ENCODE measurements at regions not wholly inside any gene's neighbourhood (a gene's known extent, or its start where the extent isn't known, plus 50 kb on each side); places are given as distances from the start of the nearest gene placed in this dataset.
"Not testable (repeated sequence)": the region's sequence is repeated elsewhere in the genome, so short reads cannot be mapped to it uniquely, and the experiment has no call there.

DNA sequence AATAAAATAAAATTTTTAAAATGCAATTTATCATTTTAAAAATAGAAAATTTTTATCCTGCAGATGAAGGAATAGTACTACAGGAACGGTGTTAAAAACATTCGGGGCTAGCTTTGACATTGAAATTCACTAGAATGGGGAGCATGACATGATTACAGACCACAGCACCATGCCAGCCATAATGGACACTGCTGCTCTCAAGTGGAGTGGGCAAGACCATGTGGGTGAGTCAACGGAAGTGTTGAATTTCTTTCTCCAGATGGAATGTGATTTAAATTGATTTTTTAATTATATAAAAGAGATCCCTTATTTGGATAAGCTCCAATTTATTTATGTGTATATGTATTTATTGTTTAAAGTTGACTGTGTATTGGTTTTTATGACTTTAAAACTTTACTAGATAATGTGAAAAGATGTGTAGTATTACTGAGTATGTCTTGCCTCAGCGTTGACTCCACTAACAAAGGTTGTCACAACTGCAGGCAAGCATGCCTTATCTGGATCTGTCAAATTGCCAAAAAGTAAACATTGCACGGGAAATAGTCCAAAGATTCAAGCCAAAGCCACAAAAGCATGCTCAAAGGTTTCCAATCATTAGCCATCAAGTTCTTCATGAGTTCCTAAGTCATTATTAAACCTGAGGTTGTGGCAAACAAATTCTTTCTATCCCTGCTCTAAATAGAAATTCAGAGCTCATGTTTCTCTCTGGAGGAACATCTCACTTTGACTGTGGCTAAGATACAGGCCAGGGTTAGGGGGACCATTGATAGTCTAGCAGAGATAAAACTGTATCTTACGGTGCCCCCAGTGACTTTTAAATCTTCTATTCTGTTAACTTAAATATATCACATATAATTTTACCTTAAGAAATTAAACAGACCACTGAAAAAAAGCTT, 536.9 kb downstream of the TMX3 start:
- DNase-seq = no peak
- Histone ChIP-seq H3K4me3 (ENCODE audit: low read length in 2 of 2) (no peak overlapping the region), H3K4me1 (ENCODE audit: control insufficient read depth in 1 of 2, insufficient read depth in 2 of 2, low read length in 2 of 2) (peaks cover 0 to 3% of the 10 kb centered on the region in 2 donors), H3K9me3 (ENCODE audit: control insufficient read depth, low read length) (no peaks in the 10 kb centered on the region), H3K27ac (ENCODE audit: low read depth in 1 of 2, low read length in 2 of 2) (no peak overlapping the region), H3K27me3 (ENCODE audit: control insufficient read depth in 1 of 2, insufficient read depth in 2 of 2, low read length in 1 of 2) (no peaks in the 10 kb centered on the region), H3K36me3 (ENCODE audit: control insufficient read depth in 1 of 2, insufficient read depth in 2 of 2, low read length in 1 of 2) (no peaks in the 10 kb centered on the region)
- 26 to 34% methylated on average over 6 of the region's 6 CpGs for WGBS, 2 donors
- intact Hi-C loops (cut with DNase I) = no loop called here
- ATAC-seq (ENCODE audit: low FRiP score) = no peak

DNA sequence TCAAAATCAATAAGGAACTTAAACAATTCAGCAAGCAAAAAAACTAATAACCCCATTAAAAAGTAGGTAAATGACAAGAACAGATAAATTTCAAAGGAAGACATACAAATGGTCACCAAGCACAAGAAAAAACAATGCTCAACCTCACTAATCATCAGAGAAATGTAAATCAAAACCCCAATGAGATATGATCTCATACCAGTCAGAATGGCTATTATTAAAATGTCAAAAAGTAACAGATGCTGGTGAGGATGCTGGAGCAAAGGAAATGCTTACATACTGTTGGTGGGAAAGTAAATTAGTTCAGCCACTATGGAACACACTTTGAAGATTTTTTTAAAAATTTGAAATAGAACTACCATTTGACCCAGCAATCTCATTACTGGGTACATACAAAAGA, 538.0 kb downstream of the TMX3 start:
- DNase-seq (no peak), ATAC-seq (ENCODE audit: low FRiP score) (no peak)
- Histone ChIP-seq H3K4me3 (ENCODE audit: low read length in 2 of 2) (no peak overlapping the region), H3K27me3 (ENCODE audit: control insufficient read depth in 1 of 2, insufficient read depth in 2 of 2, low read length in 1 of 2) (no peaks in the 10 kb centered on the region), H3K9me3 (ENCODE audit: control insufficient read depth, low read length) (no peaks in the 10 kb centered on the region), H3K27ac (ENCODE audit: low read depth in 1 of 2, low read length in 2 of 2) (no peak overlapping the region), H3K4me1 (ENCODE audit: control insufficient read depth in 1 of 2, insufficient read depth in 2 of 2, low read length in 2 of 2) (peaks cover 0 to 3% of the 10 kb centered on the region in 2 donors), H3K36me3 (ENCODE audit: control insufficient read depth in 1 of 2, insufficient read depth in 2 of 2, low read length in 1 of 2) (no peaks in the 10 kb centered on the region)
- intact Hi-C loops (cut with DNase I) = no loop called here

DNA sequence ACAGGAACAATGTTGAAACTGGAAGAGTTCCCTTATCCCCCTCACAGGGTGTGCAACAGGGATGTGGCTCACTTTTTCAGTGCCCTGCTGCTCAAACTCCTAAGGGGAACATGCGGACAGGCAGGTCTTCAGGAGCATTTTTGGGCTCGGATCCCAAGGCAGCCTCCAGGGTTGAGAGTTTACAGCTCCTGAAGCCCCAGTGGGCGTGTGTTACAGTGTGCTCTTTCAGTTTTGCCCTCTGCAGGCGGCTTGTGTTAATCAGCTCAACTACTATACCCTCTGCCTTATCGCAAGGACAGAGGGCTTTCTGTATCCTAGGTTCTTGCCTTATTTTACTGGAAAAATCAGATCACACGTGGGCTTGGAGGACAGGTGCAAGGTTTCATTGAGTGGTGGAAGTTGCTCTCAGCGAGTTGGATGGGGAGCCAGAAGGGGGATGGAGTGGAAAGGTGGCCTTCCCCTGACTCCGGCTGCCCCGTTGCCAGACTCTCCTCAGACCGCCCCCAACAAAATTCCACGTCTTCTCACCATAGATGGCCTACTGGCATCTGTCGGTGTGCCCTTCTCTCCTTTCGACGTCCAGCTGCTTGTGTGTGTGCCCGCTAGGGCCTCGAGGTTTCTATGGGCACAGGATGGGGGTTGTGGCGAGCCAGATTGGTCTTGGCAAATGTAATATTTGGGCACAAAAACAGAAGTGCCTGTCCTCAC, 541.9 kb downstream of the TMX3 start:
- intact Hi-C loops (cut with DNase I) = no loop called here
- Histone ChIP-seq H3K9me3 (ENCODE audit: control insufficient read depth, low read length) (no peaks in the 10 kb centered on the region), H3K27me3 (ENCODE audit: control insufficient read depth in 1 of 2, insufficient read depth in 2 of 2, low read length in 1 of 2) (no peaks in the 10 kb centered on the region), H3K27ac (ENCODE audit: low read depth in 1 of 2, low read length in 2 of 2) (no peak overlapping the region), H3K36me3 (ENCODE audit: control insufficient read depth in 1 of 2, insufficient read depth in 2 of 2, low read length in 1 of 2) (no peaks in the 10 kb centered on the region), H3K4me3 (ENCODE audit: low read length in 2 of 2) (no peak overlapping the region), H3K4me1 (ENCODE audit: control insufficient read depth in 1 of 2, insufficient read depth in 2 of 2, low read length in 2 of 2) (no peaks in the 10 kb centered on the region)
- whole genome bisulfite sequencing, 2 donors = 85% methylated on average over 17 of the region's 17 CpGs
- DNase-seq (no peak), ATAC-seq (ENCODE audit: low FRiP score) (no peak)

DNA sequence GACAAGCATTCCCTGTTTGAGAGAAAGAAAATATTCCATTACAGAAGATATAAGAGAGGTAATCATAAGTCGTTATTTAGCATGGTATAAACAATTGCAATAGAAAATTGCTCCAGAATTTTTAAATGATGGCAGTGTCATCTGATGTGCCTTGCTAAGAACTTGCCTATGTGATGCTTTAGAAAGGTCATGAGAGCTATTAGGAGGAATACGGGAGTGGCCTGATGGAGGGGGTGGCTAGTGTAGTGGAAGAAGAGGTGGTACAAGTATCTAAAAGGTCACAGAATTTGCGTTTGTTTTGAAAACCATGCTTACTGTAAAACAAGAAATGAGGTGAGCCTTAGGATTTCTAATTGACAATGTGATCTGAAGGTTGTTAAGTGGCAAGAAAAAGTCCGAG, 550.0 kb downstream of the TMX3 start:
- Histone ChIP-seq H3K9me3 (ENCODE audit: control insufficient read depth, low read length) (no peaks in the 10 kb centered on the region), H3K4me1 (ENCODE audit: control insufficient read depth in 1 of 2, insufficient read depth in 2 of 2, low read length in 2 of 2) (no peaks in the 10 kb centered on the region), H3K27me3 (ENCODE audit: control insufficient read depth in 1 of 2, insufficient read depth in 2 of 2, low read length in 1 of 2) (no peaks in the 10 kb centered on the region), H3K36me3 (ENCODE audit: control insufficient read depth in 1 of 2, insufficient read depth in 2 of 2, low read length in 1 of 2) (no peaks in the 10 kb centered on the region), H3K4me3 (ENCODE audit: low read length in 2 of 2) (no peak overlapping the region), H3K27ac (ENCODE audit: low read depth in 1 of 2, low read length in 2 of 2) (no peak overlapping the region)
- WGBS, 2 donors = 74 to 76% methylated on average over 4 of the region's 4 CpGs
- intact Hi-C loops (cut with DNase I) = no loop called here
- DNase-seq (no peak), ATAC-seq (ENCODE audit: low FRiP score) (no peak)

DNA sequence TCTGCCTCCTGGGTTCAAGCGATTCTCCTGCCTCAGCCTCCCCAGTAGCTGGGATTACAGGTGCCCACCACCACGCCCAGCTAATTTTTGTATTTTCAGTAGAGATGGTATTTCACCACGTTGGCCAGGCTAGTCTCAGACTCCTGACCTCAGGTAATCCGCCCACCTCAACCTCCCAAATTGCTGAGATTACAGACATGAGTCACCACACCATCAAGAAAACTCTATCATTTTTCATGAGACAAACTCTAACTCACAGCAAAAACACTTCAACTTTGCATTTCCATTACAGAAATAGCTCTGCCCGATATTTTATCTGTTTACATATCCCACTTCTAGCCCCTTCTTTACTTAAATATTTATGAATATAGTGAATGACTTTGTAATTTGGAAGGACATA, 561.1 kb downstream of the TMX3 start:
- H3K27ac ChIP-seq (ENCODE audit: low read depth in 1 of 2, low read length in 2 of 2); H3K4me3 ChIP-seq (ENCODE audit: low read length in 2 of 2); H3K27me3 ChIP-seq (ENCODE audit: control insufficient read depth in 1 of 2, insufficient read depth in 2 of 2, low read length in 1 of 2); ATAC-seq (ENCODE audit: low FRiP score); H3K36me3 ChIP-seq (ENCODE audit: control insufficient read depth in 1 of 2, insufficient read depth in 2 of 2, low read length in 1 of 2); DNase-seq; H3K4me1 ChIP-seq (ENCODE audit: control insufficient read depth in 1 of 2, insufficient read depth in 2 of 2, low read length in 2 of 2); intact Hi-C loops (cut with DNase I); H3K9me3 ChIP-seq (ENCODE audit: control insufficient read depth, low read length): not testable (repeated sequence)
- 76 to 77% methylated on average over 5 of the region's 5 CpGs for WGBS, 2 donors

DNA sequence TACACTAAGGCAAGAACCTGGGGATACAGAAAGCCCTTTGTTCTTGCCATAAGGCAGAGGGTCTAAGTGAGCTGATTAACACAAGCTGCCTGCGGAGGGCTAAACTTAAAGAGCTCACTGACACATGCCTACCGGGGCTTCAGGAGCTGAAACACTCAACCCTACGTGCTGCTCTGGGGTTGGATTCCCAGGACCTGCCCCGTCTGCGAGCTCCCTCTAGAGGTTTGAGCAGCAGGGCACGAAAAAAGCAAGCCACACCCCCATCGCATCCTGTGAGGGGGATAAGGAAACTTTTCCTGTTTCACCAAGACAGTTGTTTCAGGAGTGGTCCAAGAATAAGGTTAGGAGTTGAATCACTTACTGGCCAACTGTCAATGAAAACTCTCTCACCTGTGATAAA, 562.1 kb downstream of the TMX3 start:
- intact Hi-C loops (cut with DNase I) = no loop called here
- DNase-seq (no peak), ATAC-seq (ENCODE audit: low FRiP score) (peak; percentile 26)
- H3K27me3 ChIP-seq (ENCODE audit: control insufficient read depth in 1 of 2, insufficient read depth in 2 of 2, low read length in 1 of 2) = no peaks in the 10 kb centered on the region
- no peak overlapping the region for H3K27ac ChIP-seq (ENCODE audit: low read depth in 1 of 2, low read length in 2 of 2)
- WGBS, 2 donors = 81 to 83% methylated on average over 7 of the region's 7 CpGs
- H3K9me3 ChIP-seq (ENCODE audit: control insufficient read depth, low read length) = no peaks in the 10 kb centered on the region
- H3K4me1 ChIP-seq (ENCODE audit: control insufficient read depth in 1 of 2, insufficient read depth in 2 of 2, low read length in 2 of 2) = no peaks in the 10 kb centered on the region
- no peak overlapping the region for H3K4me3 ChIP-seq (ENCODE audit: low read length in 2 of 2)
- H3K36me3 ChIP-seq (ENCODE audit: control insufficient read depth in 1 of 2, insufficient read depth in 2 of 2, low read length in 1 of 2) = no peaks in the 10 kb centered on the region

DNA sequence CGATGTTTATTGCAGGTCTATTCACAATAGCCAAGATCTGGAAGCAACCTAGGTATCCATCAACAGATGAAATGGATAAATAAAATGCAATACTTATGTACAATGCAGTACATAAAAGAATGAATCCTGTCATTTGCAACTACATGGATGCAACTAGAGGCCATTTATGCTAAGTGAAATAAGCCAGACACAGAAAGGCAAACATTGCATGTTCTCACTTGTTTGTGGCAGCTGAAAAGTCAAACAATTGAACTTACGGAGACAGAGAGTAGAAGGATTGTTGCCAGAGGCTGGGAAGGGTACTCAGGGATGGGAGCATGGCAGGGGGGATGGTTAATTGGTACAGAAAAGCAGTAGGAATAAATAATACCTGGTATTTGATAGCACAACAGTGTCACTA, 563.9 kb downstream of the TMX3 start:
- Histone ChIP-seq H3K9me3 (ENCODE audit: control insufficient read depth, low read length) (no peaks in the 10 kb centered on the region), H3K27ac (ENCODE audit: low read depth in 1 of 2, low read length in 2 of 2) (no peak overlapping the region), H3K27me3 (ENCODE audit: control insufficient read depth in 1 of 2, insufficient read depth in 2 of 2, low read length in 1 of 2) (no peaks in the 10 kb centered on the region), H3K36me3 (ENCODE audit: control insufficient read depth in 1 of 2, insufficient read depth in 2 of 2, low read length in 1 of 2) (no peaks in the 10 kb centered on the region), H3K4me1 (ENCODE audit: control insufficient read depth in 1 of 2, insufficient read depth in 2 of 2, low read length in 2 of 2) (no peaks in the 10 kb centered on the region), H3K4me3 (ENCODE audit: low read length in 2 of 2) (no peak overlapping the region)
- 72 to 80% methylated on average over 2 of the region's 2 CpGs for WGBS, 2 donors
- DNase-seq = no peak
- intact Hi-C loops (cut with DNase I) = no loop called here
- no peak for ATAC-seq (ENCODE audit: low FRiP score)

DNA sequence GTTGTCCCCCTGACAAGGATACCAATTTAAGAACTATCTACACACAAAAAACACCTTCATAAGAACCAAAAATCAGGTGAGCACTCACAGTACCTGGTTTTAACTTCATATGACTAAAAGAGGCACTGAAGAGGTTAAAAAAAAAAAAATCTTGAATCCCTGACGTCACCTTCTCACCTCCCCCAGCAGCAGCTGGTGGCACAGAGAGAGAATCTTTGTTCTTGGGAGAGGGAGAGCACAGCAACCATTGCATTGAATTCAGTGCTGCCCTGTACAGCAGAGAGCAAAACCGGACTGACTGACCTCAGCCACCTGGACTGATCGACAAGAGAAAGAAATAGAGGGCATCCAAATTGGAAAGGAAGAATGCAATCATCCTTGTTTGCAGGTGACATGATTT, 566.0 kb downstream of the TMX3 start:
- ATAC-seq (ENCODE audit: low FRiP score) = no peak
- no peak for DNase-seq
- H3K9me3 ChIP-seq (ENCODE audit: control insufficient read depth, low read length) = no peaks in the 10 kb centered on the region
- no peak overlapping the region for H3K27ac ChIP-seq (ENCODE audit: low read depth in 1 of 2, low read length in 2 of 2)
- WGBS, 2 donors = 45 to 49% methylated on average over 3 of the region's 3 CpGs
- H3K27me3 ChIP-seq (ENCODE audit: control insufficient read depth in 1 of 2, insufficient read depth in 2 of 2, low read length in 1 of 2) = no peaks in the 10 kb centered on the region
- no peaks in the 10 kb centered on the region for H3K36me3 ChIP-seq (ENCODE audit: control insufficient read depth in 1 of 2, insufficient read depth in 2 of 2, low read length in 1 of 2)
- intact Hi-C loops (cut with DNase I) = no loop called here
- no peaks in the 10 kb centered on the region for H3K4me1 ChIP-seq (ENCODE audit: control insufficient read depth in 1 of 2, insufficient read depth in 2 of 2, low read length in 2 of 2)
- H3K4me3 ChIP-seq (ENCODE audit: low read length in 2 of 2) = no peak overlapping the region

DNA sequence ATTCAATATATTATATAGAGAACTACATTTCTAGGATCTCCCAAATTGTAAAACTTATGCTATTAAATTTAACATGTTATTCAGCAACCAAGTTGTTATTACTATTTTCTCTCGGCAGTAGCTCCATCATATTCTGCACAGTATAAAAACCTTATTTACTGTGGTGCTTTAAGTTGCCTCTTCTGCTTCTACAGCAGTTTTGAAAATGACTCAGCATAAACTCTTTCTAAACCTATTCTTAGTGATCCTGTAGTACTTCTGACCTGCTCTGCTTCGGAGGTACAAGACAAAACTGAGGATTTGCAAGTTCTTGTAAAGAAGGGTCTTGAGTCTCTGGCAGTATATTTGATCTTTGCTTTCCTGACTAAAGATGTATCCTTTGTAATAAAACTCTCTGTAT, 567.2 kb downstream of the TMX3 start:
- intact Hi-C loops (cut with DNase I) = no loop called here
- ATAC-seq (ENCODE audit: low FRiP score) (no peak), DNase-seq (no peak)
- Histone ChIP-seq H3K4me1 (ENCODE audit: control insufficient read depth in 1 of 2, insufficient read depth in 2 of 2, low read length in 2 of 2) (no peaks in the 10 kb centered on the region), H3K27ac (ENCODE audit: low read depth in 1 of 2, low read length in 2 of 2) (no peak overlapping the region), H3K36me3 (ENCODE audit: control insufficient read depth in 1 of 2, insufficient read depth in 2 of 2, low read length in 1 of 2) (no peaks in the 10 kb centered on the region), H3K27me3 (ENCODE audit: control insufficient read depth in 1 of 2, insufficient read depth in 2 of 2, low read length in 1 of 2) (no peaks in the 10 kb centered on the region), H3K9me3 (ENCODE audit: control insufficient read depth, low read length) (no peaks in the 10 kb centered on the region), H3K4me3 (ENCODE audit: low read length in 2 of 2) (no peak overlapping the region)
- 77 to 79% methylated on average over 2 of the region's 2 CpGs for WGBS, 2 donors

Data from aorta (tissue), 5 donors.